Endothelial cell of umbilical vein (primary cell): ENCODE measurements at regions not wholly inside any gene's neighbourhood (a gene's known extent, or its start where the extent isn't known, plus 50 kb on each side); places are given as distances from the start of the nearest gene placed in this dataset.

ENCODE experiments used
- BruUV-seq: library from RNA; stranded (reverse); fragments of 400-500 nt; replicated peaks from 2 replicates; lab custom pipeline; 2021; lab: Mats Ljungman, UMichigan
- CTCF ChIA-PET: fragments of 300-600, 350-600 bp; sonication (Branson Sonifier 250); formaldehyde crosslinking; loops from one replicate; lab custom pipeline; 2021; ENCODE audit warnings: antibody characterized with exemption, inconsistent platforms; lab: Charles Lee
- POLR2A ChIA-PET: fragments of 300-600, 350-600 bp; sonication (Branson Sonifier 250); formaldehyde crosslinking; loops from one replicate; lab custom pipeline; 2021; ENCODE audit warnings: antibody characterized with exemption, inconsistent platforms; lab: Charles Lee
- DNase-seq: peaks from one replicate; pipeline ENCODE4 v3.0.0-alpha.2; 2011; ENCODE audit warnings: low read depth, low spot score
- FAIRE-seq: peaks from 2 replicates; lab custom pipeline; 2011; peaks lifted over from hg19 to GRCh38; lab: Jason Lieb, UNC
- H2AFZ ChIP-seq: 2 replicates; pipeline ENCODE4 v1.6.0; 2012; ENCODE audit warnings: low read depth, low read length, control low read depth, inconsistent platforms
- H3K27ac ChIP-seq: 2 replicates; pipeline ENCODE4 v1.5.1; 2011; ENCODE audit warnings: low read depth, mild to moderate bottlenecking, control low read depth, low read length, moderate library complexity; ENCODE audit not compliant: insufficient read depth
- H3K27me3 ChIP-seq, 2 experiments: 2 replicates each; pipeline versions ENCODE4 v1.6.0 to v1.6.1; 2011; ENCODE audit warnings: low read length in 2 of 2, mixed read lengths in 1 of 2; ENCODE audit not compliant: control insufficient read depth in 2 of 2, insufficient read depth in 2 of 2
- H3K36me3 ChIP-seq, 2 experiments: 2 replicates in 1 of 2; 3 replicates in 1 of 2; pipeline ENCODE4 v1.5.1; 2011; ENCODE audit warnings: low read length in 2 of 2, mild to moderate bottlenecking in 1 of 2, moderate library complexity in 1 of 2; ENCODE audit not compliant: control insufficient read depth in 2 of 2, insufficient read depth in 2 of 2; ENCODE audit errors: extremely low read depth in 1 of 2
- H3K4me1 ChIP-seq: 3 replicates; pipeline ENCODE4 v1.5.1; 2011; ENCODE audit warnings: mild to moderate bottlenecking, low read length; ENCODE audit not compliant: control insufficient read depth, insufficient read depth; ENCODE audit errors: extremely low read depth
- H3K4me2 ChIP-seq: 2 replicates; pipeline ENCODE4 v1.6.1; 2011; ENCODE audit warnings: low read length, control low read depth, mixed read lengths; ENCODE audit not compliant: insufficient read depth
- H3K4me3 ChIP-seq, 3 experiments: fragments of 200-600 bp in 1 of 3; sonication (generic), shearing (Covaris generic) in 1 of 3; replicated peaks in 1 of 3; 2 replicates each; pipeline ENCODE4 v1.5.1; 2011 to 2016; ENCODE audit warnings: control low read depth in 3 of 3, low read length in 3 of 3, mild to moderate bottlenecking in 2 of 3, inconsistent platforms in 1 of 3, low read depth in 1 of 3, moderate library complexity in 1 of 3; ENCODE audit not compliant: insufficient read depth in 1 of 3
- H3K79me2 ChIP-seq: 2 replicates; pipeline ENCODE4 v1.6.0; 2012; ENCODE audit warnings: low read length, inconsistent platforms; ENCODE audit not compliant: control insufficient read depth, insufficient read depth
- H3K9ac ChIP-seq: replicated peaks from 2 replicates; pipeline ENCODE3; 2011; ENCODE audit warnings: low read length, control low read depth; ENCODE audit not compliant: insufficient read depth; ENCODE audit errors: extremely low read depth
- H3K9me1 ChIP-seq: replicated peaks from 3 replicates; pipeline ENCODE4 v1.6.0; 2011; ENCODE audit warnings: mild to moderate bottlenecking, low read length; ENCODE audit not compliant: control insufficient read depth, insufficient read depth; ENCODE audit errors: extremely low read depth
- H3K9me3 ChIP-seq: replicated peaks from 2 replicates; pipeline ENCODE4 v1.5.1; 2012; ENCODE audit warnings: low read length, inconsistent platforms; ENCODE audit not compliant: control insufficient read depth, insufficient read depth
- H4K20me1 ChIP-seq: replicated peaks from 2 replicates; pipeline ENCODE3; 2011; ENCODE audit warnings: mild to moderate bottlenecking, low read length; ENCODE audit not compliant: control insufficient read depth, insufficient read depth; ENCODE audit errors: extremely low read depth
- EZH2 ChIP-seq: IDR thresholded peaks from 2 replicates; pipeline ENCODE4 v1.6.1; 2012; ENCODE audit warnings: borderline replicate concordance, low read depth, mild to moderate bottlenecking, moderate library complexity, low read length, inconsistent platforms; ENCODE audit not compliant: severe bottlenecking
- FOS ChIP-seq: IDR thresholded peaks from 2 replicates; pipeline ENCODE4 v1.6.1; 2011; ENCODE audit warnings: mild to moderate bottlenecking, low read length, moderate library complexity, borderline replicate concordance; ENCODE audit not compliant: insufficient read depth
- GATA2 ChIP-seq: IDR thresholded peaks from 2 replicates; pipeline ENCODE4 v1.7.0; 2011; ENCODE audit warnings: low read depth, mild to moderate bottlenecking, moderate library complexity, mixed read lengths, low read length; ENCODE audit not compliant: insufficient read length, insufficient read depth
- POLR2A ChIP-seq: IDR thresholded peaks from 2 replicates; pipeline ENCODE4 v1.6.1; 2012; ENCODE audit warnings: low read depth, mild to moderate bottlenecking, control low read depth, low read length
- POLR2AphosphoS5 ChIP-seq: IDR thresholded peaks from 2 replicates; pipeline ENCODE4 v1.6.1; 2012; ENCODE audit warnings: low read depth, mild to moderate bottlenecking, control low read depth, low read length, moderate library complexity; ENCODE audit not compliant: insufficient read depth
- dilution Hi-C: fragments of 300-500 bp; cut with MboI; formaldehyde crosslinking; loops from one replicate; pipeline ENCODE4 v1.15.0; 2019; ENCODE audit warnings: low sequenced_read_pairs; ENCODE audit not compliant: extremely low pct_ligation_motif_present
- intact Hi-C: fragments of 100-400 bp; cut with micrococcal nuclease; formaldehyde crosslinking; loops from one replicate; pipeline ENCODE4 v1.10.0; 2022
- TF ChIP-seq, protein P1 (sequence below), 2 donors: IDR thresholded peaks; 1 replicate in 1 of 2; 2 replicates in 1 of 2; pipeline ENCODE4 v1.5.1; 2011; ENCODE audit warnings: low read length in 2 of 2, mild to moderate bottlenecking in 2 of 2, moderate library complexity in 2 of 2, control low read depth in 1 of 2, inconsistent platforms in 1 of 2, low read depth in 1 of 2; ENCODE audit not compliant: insufficient read depth in 1 of 2; ENCODE audit errors: extremely low read depth in 1 of 2
- TF ChIP-seq, protein P2 (sequence below): IDR thresholded peaks from 2 replicates; pipeline ENCODE4 v1.6.1; 2011; ENCODE audit not compliant: insufficient read depth, insufficient read length

DNA sequence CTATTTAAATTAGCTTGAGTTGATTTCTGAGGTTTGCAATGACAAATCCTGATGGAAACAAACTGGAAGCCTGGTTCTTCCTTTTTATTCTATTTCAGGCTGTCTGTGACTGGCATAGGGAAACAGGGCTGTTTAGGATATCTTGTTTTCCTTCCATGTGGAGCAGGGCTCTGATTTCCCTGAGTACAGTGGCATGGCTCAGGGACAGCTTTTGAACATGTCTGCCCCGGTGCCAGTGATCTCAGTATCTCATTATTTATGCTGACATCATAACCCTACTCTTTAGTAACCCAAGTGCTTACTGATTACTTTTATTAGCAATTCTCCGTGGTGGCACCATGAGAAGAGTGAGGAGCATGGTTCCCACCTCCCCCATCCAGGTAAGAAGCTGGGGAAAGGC lies 720.3 kb downstream of the GALR1 start:
- Histone ChIP-seq H2AFZ (no peak overlapping the region), H3K4me3 (no peak overlapping the region), H3K9ac (no peak overlapping the region), H3K9me1 (no peaks in the 10 kb centered on the region), H3K27ac (no peak overlapping the region), H3K79me2 (no peaks in the 10 kb centered on the region), H3K9me3 (peaks cover 3% of the 10 kb centered on the region), H3K27me3 (no peaks in the 10 kb centered on the region), H3K4me1 (no peaks in the 10 kb centered on the region), H3K36me3 (no peaks in the 10 kb centered on the region), H4K20me1 (no peaks in the 10 kb centered on the region), H3K4me2 (no peak overlapping the region)
- no peak for DNase-seq
- dilution Hi-C loops (no loop called here), intact Hi-C loops (no loop called here)
- ChIA-PET CTCF (no interaction called here), POLR2A (no interaction called here)
- FAIRE-seq, result no peak
- BruUV-seq, result no TSS peak
- TF ChIP-seq POLR2A (no peak), EZH2 (no peak), GATA2 (no peak), FOS (no peak), POLR2AphosphoS5 (no peak)
- TF ChIP-seq, protein P1, sequence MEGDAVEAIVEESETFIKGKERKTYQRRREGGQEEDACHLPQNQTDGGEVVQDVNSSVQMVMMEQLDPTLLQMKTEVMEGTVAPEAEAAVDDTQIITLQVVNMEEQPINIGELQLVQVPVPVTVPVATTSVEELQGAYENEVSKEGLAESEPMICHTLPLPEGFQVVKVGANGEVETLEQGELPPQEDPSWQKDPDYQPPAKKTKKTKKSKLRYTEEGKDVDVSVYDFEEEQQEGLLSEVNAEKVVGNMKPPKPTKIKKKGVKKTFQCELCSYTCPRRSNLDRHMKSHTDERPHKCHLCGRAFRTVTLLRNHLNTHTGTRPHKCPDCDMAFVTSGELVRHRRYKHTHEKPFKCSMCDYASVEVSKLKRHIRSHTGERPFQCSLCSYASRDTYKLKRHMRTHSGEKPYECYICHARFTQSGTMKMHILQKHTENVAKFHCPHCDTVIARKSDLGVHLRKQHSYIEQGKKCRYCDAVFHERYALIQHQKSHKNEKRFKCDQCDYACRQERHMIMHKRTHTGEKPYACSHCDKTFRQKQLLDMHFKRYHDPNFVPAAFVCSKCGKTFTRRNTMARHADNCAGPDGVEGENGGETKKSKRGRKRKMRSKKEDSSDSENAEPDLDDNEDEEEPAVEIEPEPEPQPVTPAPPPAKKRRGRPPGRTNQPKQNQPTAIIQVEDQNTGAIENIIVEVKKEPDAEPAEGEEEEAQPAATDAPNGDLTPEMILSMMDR (IDR thresholded peaks at IDR 0.05; ENCODE audit: extremely low read depth in 1 of 2, insufficient read depth in 1 of 2, low read depth in 1 of 2, low read length in 2 of 2), result no peak
- TF ChIP-seq, protein P2, sequence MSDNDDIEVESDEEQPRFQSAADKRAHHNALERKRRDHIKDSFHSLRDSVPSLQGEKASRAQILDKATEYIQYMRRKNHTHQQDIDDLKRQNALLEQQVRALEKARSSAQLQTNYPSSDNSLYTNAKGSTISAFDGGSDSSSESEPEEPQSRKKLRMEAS, result no peak
